ENCODE measurements at regions not wholly inside any gene's neighbourhood (a gene's known extent, or its start where the extent isn't known, plus 50 kb on each side); places are given as distances from the start of the nearest gene placed in this dataset.

GRCh38 chr3:31371484-31372177 lies 161.1 kb upstream of the STT3B start:
- no peak for DNase-seq

- DNase-seq: no peak
Measured at GRCh38 chr3:31373681-31374080, 159.0 kb upstream of the STT3B start.

- DNase-seq: no peak
Measured at GRCh38 chr3:31377045-31377642, 155.6 kb upstream of the STT3B start.

- no peak for DNase-seq
Measured at GRCh38 chr3:31378231-31378630, 154.5 kb upstream of the STT3B start.

GRCh38 chr3:31379598-31379997 lies 153.1 kb upstream of the STT3B start:
- no peak for DNase-seq

GRCh38 chr3:31382856-31383255 lies 149.9 kb upstream of the STT3B start:
- no peak for DNase-seq

GRCh38 chr3:31384117-31384516 lies 148.6 kb upstream of the STT3B start:
- DNase-seq: no peak

- DNase-seq: no peak
Measured at GRCh38 chr3:31389939-31390338, 142.8 kb upstream of the STT3B start.

GRCh38 chr3:31390466-31390865 lies 142.3 kb upstream of the STT3B start:
- DNase-seq: no peak

- peak in 1 of 56 donors; percentile 8 for DNase-seq
Measured at GRCh38 chr3:31391150-31391549, 141.6 kb upstream of the STT3B start.

GRCh38 chr3:31392568-31392967 lies 140.2 kb upstream of the STT3B start:
- no peak for DNase-seq

- DNase-seq: no peak
Measured at GRCh38 chr3:31399271-31399670, 133.5 kb upstream of the STT3B start.

- DNase-seq: no peak
Measured at GRCh38 chr3:31402117-31402516, 130.6 kb upstream of the STT3B start.

GRCh38 chr3:31403197-31403596 lies 129.5 kb upstream of the STT3B start:
- no peak for DNase-seq

- DNase-seq: no peak
Measured at GRCh38 chr3:31404871-31405270, 127.9 kb upstream of the STT3B start.

- no peak for DNase-seq
Measured at GRCh38 chr3:31405515-31405914, 127.2 kb upstream of the STT3B start.

GRCh38 chr3:31406896-31407295 lies 125.8 kb upstream of the STT3B start:
- no peak for DNase-seq

- no peak for DNase-seq
Measured at GRCh38 chr3:31407665-31408064, 125.1 kb upstream of the STT3B start.

- DNase-seq: no peak
Measured at GRCh38 chr3:31408720-31409119, 124.0 kb upstream of the STT3B start.

GRCh38 chr3:31409389-31409788 lies 123.3 kb upstream of the STT3B start:
- DNase-seq: no peak

GRCh38 chr3:31409866-31410265 lies 122.9 kb upstream of the STT3B start:
- DNase-seq: no peak

- no peak for DNase-seq
Measured at GRCh38 chr3:31410411-31410810, 122.3 kb upstream of the STT3B start.

GRCh38 chr3:31412832-31413231 lies 119.9 kb upstream of the STT3B start:
- DNase-seq: no peak

GRCh38 chr3:31413515-31413914 lies 119.2 kb upstream of the STT3B start:
- no peak for DNase-seq

All from amygdala (tissue), 56 donors.